ENCODE measurements at regions not wholly inside any gene's neighbourhood (a gene's known extent, or its start where the extent isn't known, plus 50 kb on each side); places are given as distances from the start of the nearest gene placed in this dataset.

DNA sequence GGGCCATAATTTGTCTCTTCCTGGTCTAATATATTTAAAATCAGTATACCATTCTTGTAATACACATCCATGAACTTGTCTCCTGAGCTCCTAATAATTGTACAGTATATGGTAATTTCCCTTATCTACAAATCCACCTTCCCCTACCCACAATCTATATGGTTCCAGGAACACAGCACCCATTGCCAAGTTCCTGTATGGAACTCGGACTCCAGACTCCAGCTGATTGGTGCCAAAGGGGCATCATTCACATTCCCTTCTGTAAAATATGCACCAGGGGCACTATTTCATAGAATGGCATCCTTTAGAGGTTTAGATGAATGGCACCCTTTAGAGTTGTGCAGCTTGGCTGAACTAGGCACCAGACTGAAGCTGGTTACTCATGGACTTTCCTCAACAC, 58.8 kb upstream of the ZSWIM5 start:
- H3K4me3 ChIP-seq = no peak overlapping the region
- peaks cover 15% of the 10 kb centered on the region for H3K4me1 ChIP-seq
- H3K27ac ChIP-seq = peak overlapping the region; percentile 85 to 89
- CTCF ChIA-PET = interaction anchor here (0.6 to 1.6 kb wide), 3 partner anchors 9 to 348 kb away, joined by 3 to 4 read pairs (median 3); no protein-coding TSS in a partner anchor
- ATAC-seq (no peak), FAIRE-seq (no peak), DNase-seq (ENCODE audit: low read depth in 1 of 2, low spot score in 1 of 2) (no peak)
- WGBS (ENCODE audit: missing lambda C conversion rate) = 82% methylated on average over 1 of the region's 1 CpG
- POLR2A ChIA-PET = no interaction called here
- TF ChIP-seq PHF8 (IDR thresholded peaks at IDR 0.05; ENCODE audit: borderline replicate concordance, low read depth) = no peak
- TF ChIP-seq ZSCAN20 (CRISPR knock-in tag; IDR thresholded peaks at IDR 0.05) = no peak
- no peak for TF ChIP-seq NFE2L2 (conservative IDR thresholded peaks at IDR 0.05; ENCODE audit: low read length)
- no peak for TF ChIP-seq MAFK (IDR thresholded peaks at IDR 0.05; ENCODE audit: partially characterized antibody)
- TF ChIP-seq HDAC2 (IDR thresholded peaks at IDR 0.05) = no peak
- TF ChIP-seq, protein P1, sequence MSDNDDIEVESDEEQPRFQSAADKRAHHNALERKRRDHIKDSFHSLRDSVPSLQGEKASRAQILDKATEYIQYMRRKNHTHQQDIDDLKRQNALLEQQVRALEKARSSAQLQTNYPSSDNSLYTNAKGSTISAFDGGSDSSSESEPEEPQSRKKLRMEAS (IDR thresholded peaks at IDR 0.05) = no peak
- TF ChIP-seq TFCP2L1 (CRISPR knock-in tag; IDR thresholded peaks at IDR 0.05) = no peak
- no peak for TF ChIP-seq HES2 (IDR thresholded peaks at IDR 0.05)
- TF ChIP-seq RCOR1 (IDR thresholded peaks at IDR 0.05; ENCODE audit: low read depth, low read length) = no peak
- TF ChIP-seq POLR2AphosphoS2 (conservative IDR thresholded peaks at IDR 0.05; ENCODE audit: low read length) = no peak
- TF ChIP-seq, protein P2, sequence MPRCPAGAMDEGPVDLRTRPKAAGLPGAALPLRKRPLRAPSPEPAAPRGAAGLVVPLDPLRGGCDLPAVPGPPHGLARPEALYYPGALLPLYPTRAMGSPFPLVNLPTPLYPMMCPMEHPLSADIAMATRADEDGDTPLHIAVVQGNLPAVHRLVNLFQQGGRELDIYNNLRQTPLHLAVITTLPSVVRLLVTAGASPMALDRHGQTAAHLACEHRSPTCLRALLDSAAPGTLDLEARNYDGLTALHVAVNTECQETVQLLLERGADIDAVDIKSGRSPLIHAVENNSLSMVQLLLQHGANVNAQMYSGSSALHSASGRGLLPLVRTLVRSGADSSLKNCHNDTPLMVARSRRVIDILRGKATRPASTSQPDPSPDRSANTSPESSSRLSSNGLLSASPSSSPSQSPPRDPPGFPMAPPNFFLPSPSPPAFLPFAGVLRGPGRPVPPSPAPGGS (IDR thresholded peaks at IDR 0.05) = no peak
- no peak for TF ChIP-seq HEYL (CRISPR knock-in tag; IDR thresholded peaks at IDR 0.05)
- no peak for TF ChIP-seq MYC (IDR thresholded peaks at IDR 0.05; ENCODE audit: borderline replicate concordance, low read length)
- TF ChIP-seq KDM1A (IDR thresholded peaks at IDR 0.05; ENCODE audit: low read depth) = no peak
- no peak for TF ChIP-seq BHLHE40 (IDR thresholded peaks at IDR 0.05; ENCODE audit: low read depth, low read length)
- no peak for TF ChIP-seq FOXS1 (CRISPR knock-in tag; IDR thresholded peaks at IDR 0.05)
- no peak overlapping the region for H3K4me2 ChIP-seq
- peaks cover 7% of the 10 kb centered on the region; the same call in 1 of the 3 replicates for H3K9me3 ChIP-seq

DNA sequence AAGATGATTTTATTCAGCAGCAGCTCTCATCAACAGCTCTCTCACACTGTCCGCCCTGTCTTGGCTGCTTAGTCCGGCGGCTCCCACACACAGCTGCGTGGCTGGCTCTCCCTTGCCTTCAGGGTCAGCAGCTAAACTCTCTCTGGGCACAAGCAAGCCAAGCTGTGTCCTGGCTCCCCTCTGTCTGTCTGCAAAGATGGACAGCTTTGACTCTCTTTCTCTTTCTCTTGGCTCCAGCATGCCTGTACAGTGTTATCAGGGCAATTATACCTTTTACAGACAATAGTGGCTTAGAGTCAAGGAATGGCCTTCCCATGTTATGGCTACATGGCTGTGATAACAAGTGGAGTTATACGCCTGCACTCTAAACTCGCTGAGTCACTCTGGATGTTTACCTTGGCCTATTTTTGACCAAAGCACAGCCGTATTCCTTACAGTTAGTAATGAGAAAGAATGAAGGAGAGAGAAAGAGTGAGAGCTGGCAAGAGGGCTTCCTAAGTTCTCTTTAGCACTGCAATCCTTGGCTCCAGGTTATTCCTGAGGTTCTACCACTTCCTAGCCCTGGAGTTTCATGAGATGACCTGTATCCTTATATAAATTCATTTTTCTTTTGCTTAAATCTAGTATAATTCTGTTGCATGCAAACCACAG, 59.9 kb upstream of the ZSWIM5 start:
- peak overlapping the region; percentile 60 for H3K4me2 ChIP-seq
- H3K4me1 ChIP-seq = peaks cover 15% of the 10 kb centered on the region
- no peak overlapping the region for H3K4me3 ChIP-seq
- DNase-seq (ENCODE audit: low read depth in 1 of 2, low spot score in 1 of 2) = peak in 1 of 2 experiments; percentile 73
- CTCF ChIA-PET = interaction anchor here (0.7 to 1.7 kb wide), 5 partner anchors 10 to 319 kb away, joined by 3 to 4 read pairs (median 3); no protein-coding TSS in a partner anchor
- POLR2A ChIA-PET = interaction anchor here (0.6 kb wide), 1 partner anchor 37 kb away, joined by 4 read pairs; no protein-coding TSS in a partner anchor
- H3K27ac ChIP-seq = peak overlapping the region; percentile 85 to 89
- FAIRE-seq = no peak
- ATAC-seq = peak; percentile 24 to 81; a peak in 4 of 6 replicates
- 37% methylated on average over 7 of the region's 7 CpGs for WGBS (ENCODE audit: missing lambda C conversion rate)
- peaks cover 6% of the 10 kb centered on the region; the same call in 1 of the 3 replicates for H3K9me3 ChIP-seq
- TF ChIP-seq, protein P2 (IDR thresholded peaks at IDR 0.05) = no peak
- TF ChIP-seq, protein P3, sequence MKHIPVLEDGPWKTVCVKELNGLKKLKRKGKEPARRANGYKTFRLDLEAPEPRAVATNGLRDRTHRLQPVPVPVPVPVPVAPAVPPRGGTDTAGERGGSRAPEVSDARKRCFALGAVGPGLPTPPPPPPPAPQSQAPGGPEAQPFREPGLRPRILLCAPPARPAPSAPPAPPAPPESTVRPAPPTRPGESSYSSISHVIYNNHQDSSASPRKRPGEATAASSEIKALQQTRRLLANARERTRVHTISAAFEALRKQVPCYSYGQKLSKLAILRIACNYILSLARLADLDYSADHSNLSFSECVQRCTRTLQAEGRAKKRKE (CRISPR knock-in tag; IDR thresholded peaks at IDR 0.05; ENCODE audit: low read depth) = no peak
- TF ChIP-seq ESRRA (IDR thresholded peaks at IDR 0.05; ENCODE audit: borderline replicate concordance, low read length) (no peak), HOXA7 (CRISPR knock-in tag; IDR thresholded peaks at IDR 0.05) (no peak), KDM1A (IDR thresholded peaks at IDR 0.05; ENCODE audit: low read depth) (no peak), HOXB13 (CRISPR knock-in tag; IDR thresholded peaks at IDR 0.05; ENCODE audit: low read depth) (0 out of 2 replicates have a peak, but pooled peaks have one; percentile 17), SREBF2 (IDR thresholded peaks at IDR 0.05) (no peak), FOXS1 (CRISPR knock-in tag; IDR thresholded peaks at IDR 0.05) (peak; percentile 76; the same call in 1 of the 2 replicates), PHF8 (IDR thresholded peaks at IDR 0.05; ENCODE audit: borderline replicate concordance, low read depth) (no peak), NR3C1 (IDR thresholded peaks at IDR 0.05) (no peak), JUNB (IDR thresholded peaks at IDR 0.05) (no peak), CBX8 (IDR thresholded peaks at IDR 0.05) (no peak), ELK1 (IDR thresholded peaks at IDR 0.05; ENCODE audit: low read depth, low read length) (no peak), PBX3 (IDR thresholded peaks at IDR 0.05) (no peak), EHMT2 (IDR thresholded peaks at IDR 0.05; ENCODE audit: low read depth) (no peak), CHD4 (IDR thresholded peaks at IDR 0.05; ENCODE audit: borderline replicate concordance) (no peak)
- TF ChIP-seq, protein P4, sequence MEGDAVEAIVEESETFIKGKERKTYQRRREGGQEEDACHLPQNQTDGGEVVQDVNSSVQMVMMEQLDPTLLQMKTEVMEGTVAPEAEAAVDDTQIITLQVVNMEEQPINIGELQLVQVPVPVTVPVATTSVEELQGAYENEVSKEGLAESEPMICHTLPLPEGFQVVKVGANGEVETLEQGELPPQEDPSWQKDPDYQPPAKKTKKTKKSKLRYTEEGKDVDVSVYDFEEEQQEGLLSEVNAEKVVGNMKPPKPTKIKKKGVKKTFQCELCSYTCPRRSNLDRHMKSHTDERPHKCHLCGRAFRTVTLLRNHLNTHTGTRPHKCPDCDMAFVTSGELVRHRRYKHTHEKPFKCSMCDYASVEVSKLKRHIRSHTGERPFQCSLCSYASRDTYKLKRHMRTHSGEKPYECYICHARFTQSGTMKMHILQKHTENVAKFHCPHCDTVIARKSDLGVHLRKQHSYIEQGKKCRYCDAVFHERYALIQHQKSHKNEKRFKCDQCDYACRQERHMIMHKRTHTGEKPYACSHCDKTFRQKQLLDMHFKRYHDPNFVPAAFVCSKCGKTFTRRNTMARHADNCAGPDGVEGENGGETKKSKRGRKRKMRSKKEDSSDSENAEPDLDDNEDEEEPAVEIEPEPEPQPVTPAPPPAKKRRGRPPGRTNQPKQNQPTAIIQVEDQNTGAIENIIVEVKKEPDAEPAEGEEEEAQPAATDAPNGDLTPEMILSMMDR (IDR thresholded peaks at IDR 0.05) = no peak
- TF ChIP-seq, protein P1 (IDR thresholded peaks at IDR 0.05) = 0 out of 2 replicates have a peak, but pooled peaks have one; percentile 30
